GM12872 (cell line): ENCODE measurements at regions not wholly inside any gene's neighbourhood (a gene's known extent, or its start where the extent isn't known, plus 50 kb on each side); places are given as distances from the start of the nearest gene placed in this dataset.

Source experiments
- TF ChIP-seq, protein P1 (sequence below): IDR thresholded peaks from 3 replicates; pipeline ENCODE4 v1.5.1; 2011; ENCODE audit warnings: low read depth, mild to moderate bottlenecking, low read length, moderate library complexity; ENCODE audit not compliant: insufficient read depth

- TF ChIP-seq, protein P1, sequence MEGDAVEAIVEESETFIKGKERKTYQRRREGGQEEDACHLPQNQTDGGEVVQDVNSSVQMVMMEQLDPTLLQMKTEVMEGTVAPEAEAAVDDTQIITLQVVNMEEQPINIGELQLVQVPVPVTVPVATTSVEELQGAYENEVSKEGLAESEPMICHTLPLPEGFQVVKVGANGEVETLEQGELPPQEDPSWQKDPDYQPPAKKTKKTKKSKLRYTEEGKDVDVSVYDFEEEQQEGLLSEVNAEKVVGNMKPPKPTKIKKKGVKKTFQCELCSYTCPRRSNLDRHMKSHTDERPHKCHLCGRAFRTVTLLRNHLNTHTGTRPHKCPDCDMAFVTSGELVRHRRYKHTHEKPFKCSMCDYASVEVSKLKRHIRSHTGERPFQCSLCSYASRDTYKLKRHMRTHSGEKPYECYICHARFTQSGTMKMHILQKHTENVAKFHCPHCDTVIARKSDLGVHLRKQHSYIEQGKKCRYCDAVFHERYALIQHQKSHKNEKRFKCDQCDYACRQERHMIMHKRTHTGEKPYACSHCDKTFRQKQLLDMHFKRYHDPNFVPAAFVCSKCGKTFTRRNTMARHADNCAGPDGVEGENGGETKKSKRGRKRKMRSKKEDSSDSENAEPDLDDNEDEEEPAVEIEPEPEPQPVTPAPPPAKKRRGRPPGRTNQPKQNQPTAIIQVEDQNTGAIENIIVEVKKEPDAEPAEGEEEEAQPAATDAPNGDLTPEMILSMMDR = no peak
Observed at GRCh38 chr6:76165471-76166221, 93.2 kb upstream of the IMPG1 start.

GRCh38 chr6:76162811-76163210, 90.3 kb upstream of the IMPG1 start:
- TF ChIP-seq, protein P1 = no peak

DNA sequence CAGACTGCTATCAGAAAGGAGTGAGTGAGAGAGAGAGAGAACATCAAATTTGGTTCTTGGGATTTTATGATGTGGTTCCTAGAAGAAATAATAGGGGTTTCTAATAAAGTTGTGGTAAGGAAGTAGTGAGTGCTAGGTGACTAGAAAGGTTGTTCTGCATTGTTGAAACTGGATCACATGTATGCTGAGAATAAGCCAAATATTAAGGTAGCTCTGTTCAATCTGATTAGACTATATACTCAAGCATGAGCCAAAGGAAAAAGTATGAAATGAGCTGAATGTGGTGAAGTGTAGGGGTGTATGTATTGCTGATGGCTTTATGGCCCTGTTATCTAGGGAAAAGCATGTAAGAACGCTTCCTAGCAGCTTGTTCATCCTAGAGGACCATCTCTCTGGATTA, 63.0 kb upstream of the IMPG1 start:
- TF ChIP-seq, protein P1 = no peak

- TF ChIP-seq, protein P1 = no peak
Observed at GRCh38 chr6:76134651-76135050, 62.2 kb upstream of the IMPG1 start.

GRCh38 chr6:76124018-76124417, 51.6 kb upstream of the IMPG1 start:
- TF ChIP-seq, protein P1 = no peak
